Superior temporal gyrus (tissue), 1 donor: ENCODE measurements at regions not wholly inside any gene's neighbourhood (a gene's known extent, or its start where the extent isn't known, plus 50 kb on each side); places are given as distances from the start of the nearest gene placed in this dataset.
A peak's percentile ranks its signal among the peaks of the same experiment; 100 is the strongest.
"Not testable (repeated sequence)": the region's sequence is repeated elsewhere in the genome, so short reads cannot be mapped to it uniquely, and the experiment has no call there.

ENCODE experiments used
- DNase-seq: peaks from one replicate; pipeline ENCODE4 v3.0.0-alpha.2; 2016; ENCODE audit errors: extremely low spot score

GRCh38 chr15:69861331-69862171 is 236.2 kb downstream of the TLE3 start:
- DNase-seq, result no peak

- no peak for DNase-seq
Observed at GRCh38 chr15:69862540-69862939, 235.2 kb downstream of the TLE3 start.

GRCh38 chr15:69863446-69863845 is 234.3 kb downstream of the TLE3 start:
- no peak for DNase-seq

GRCh38 chr15:69865369-69865768 is 232.3 kb downstream of the TLE3 start:
- DNase-seq, result no peak

GRCh38 chr15:69868756-69869155 is 229.0 kb downstream of the TLE3 start:
- DNase-seq, result no peak

GRCh38 chr15:69869291-69869690 is 228.4 kb downstream of the TLE3 start:
- DNase-seq, result no peak

- DNase-seq, result no peak
Observed at GRCh38 chr15:69869881-69870505, 227.7 kb downstream of the TLE3 start.

GRCh38 chr15:69871511-69872134 is 226.1 kb downstream of the TLE3 start:
- DNase-seq, result no peak

- DNase-seq, result no peak
Observed at GRCh38 chr15:69873807-69874206, 223.9 kb downstream of the TLE3 start.

GRCh38 chr15:69874321-69874720 is 223.4 kb downstream of the TLE3 start:
- no peak for DNase-seq

- DNase-seq, result no peak
Observed at GRCh38 chr15:69876064-69876940, 221.4 kb downstream of the TLE3 start.

- DNase-seq, result not testable (repeated sequence)
Observed at GRCh38 chr15:69879963-69880362, 217.8 kb downstream of the TLE3 start.

GRCh38 chr15:69880571-69881301 is 217.0 kb downstream of the TLE3 start:
- DNase-seq, result no peak

- DNase-seq, result no peak
Observed at GRCh38 chr15:69881302-69881670, 216.4 kb downstream of the TLE3 start.

- DNase-seq, result peak; percentile 51
Observed at GRCh38 chr15:69881766-69882165, 216.0 kb downstream of the TLE3 start.

- no peak for DNase-seq
Observed at GRCh38 chr15:69883306-69883705, 214.4 kb downstream of the TLE3 start.

- no peak for DNase-seq
Observed at GRCh38 chr15:69885173-69885955, 212.4 kb downstream of the TLE3 start.

GRCh38 chr15:69887009-69887408 is 210.7 kb downstream of the TLE3 start:
- no peak for DNase-seq

- DNase-seq, result no peak
Observed at GRCh38 chr15:69887553-69887952, 210.2 kb downstream of the TLE3 start.

GRCh38 chr15:69888406-69888805 is 209.3 kb downstream of the TLE3 start:
- DNase-seq, result no peak
